GM23338 (cell line): ENCODE measurements at regions not wholly inside any gene's neighbourhood (a gene's known extent, or its start where the extent isn't known, plus 50 kb on each side); places are given as distances from the start of the nearest gene placed in this dataset.
"Not testable (repeated sequence)": the region's sequence is repeated elsewhere in the genome, so short reads cannot be mapped to it uniquely, and the experiment has no call there.

Source experiments
- ATAC-seq: fragments of 200-7000 bp; cut with Tn5 transposase; 3 replicates; pipeline ENCODE4 v1.9.1; 2020
- DNase-seq: peaks from one replicate; pipeline ENCODE4 v3.0.0-alpha.2; 2015; ENCODE audit warnings: low spot score
- H2AFZ ChIP-seq: fragments of 200-600 bp; sonication (generic); 2 replicates; pipeline ENCODE4 v1.8.0; 2016; ENCODE audit warnings: antibody characterized with exemption, mild to moderate bottlenecking, moderate library complexity
- H3F3A ChIP-seq: fragments of 200-600 bp; sonication (generic); replicated peaks from 2 replicates; pipeline ENCODE4 v1.8.0; 2017; ENCODE audit warnings: antibody characterized with exemption, mixed run types, low read depth
- H3K27ac ChIP-seq: fragments of 200-600 bp; sonication (generic); 2 replicates; pipeline ENCODE4 v1.6.1; 2016; ENCODE audit warnings: low read depth
- H3K27me3 ChIP-seq: fragments of 200-600 bp; sonication (generic); 2 replicates; pipeline ENCODE4 v1.8.0; 2016; ENCODE audit warnings: mild to moderate bottlenecking, mixed run types, moderate library complexity; ENCODE audit not compliant: insufficient read depth
- H3K36me3 ChIP-seq: fragments of 200-600 bp; sonication (generic); 2 replicates; pipeline ENCODE4 v1.8.0; 2016; ENCODE audit warnings: mild to moderate bottlenecking; ENCODE audit not compliant: insufficient read depth
- H3K4me1 ChIP-seq: fragments of 200-600 bp; sonication (generic); 2 replicates; pipeline ENCODE4 v1.8.0; 2016; ENCODE audit warnings: mild to moderate bottlenecking, moderate library complexity; ENCODE audit not compliant: insufficient read depth
- H3K4me2 ChIP-seq: fragments of 200-600 bp; sonication (generic); 2 replicates; pipeline ENCODE4 v1.7.1; 2017; ENCODE audit warnings: mixed run types
- H3K4me3 ChIP-seq: fragments of 200-600 bp; sonication (generic); 2 replicates; pipeline ENCODE4 v1.6.1; 2016; ENCODE audit warnings: mixed run types
- H3K79me2 ChIP-seq: fragments of 200-600 bp; sonication (generic); replicated peaks from 2 replicates; pipeline ENCODE4 v1.8.0; 2017; ENCODE audit warnings: mild to moderate bottlenecking; ENCODE audit not compliant: insufficient read depth
- H3K9me2 ChIP-seq: fragments of 200-600 bp; sonication (generic); 2 replicates; pipeline ENCODE4 v1.8.0; 2017; ENCODE audit not compliant: insufficient read depth
- H4K20me1 ChIP-seq: fragments of 200-600 bp; sonication (generic); replicated peaks from 2 replicates; pipeline ENCODE4 v1.8.0; 2017; ENCODE audit warnings: mild to moderate bottlenecking; ENCODE audit not compliant: insufficient read depth
- H3K27ac Mint-ChIP-seq: 2 replicates; pipeline ENCODE4 v1.8.0; 2020; ENCODE audit warnings: inconsistent platforms, mild to moderate bottlenecking, moderate library complexity, mixed read lengths
- H3K27me3 Mint-ChIP-seq: 3 replicates; pipeline ENCODE4 v1.8.0; 2022; ENCODE audit warnings: low read depth, mild to moderate bottlenecking, moderate library complexity, mixed read lengths, inconsistent platforms; ENCODE audit not compliant: insufficient read depth, poor library complexity
- H3K36me3 Mint-ChIP-seq: 3 replicates; pipeline ENCODE4 v1.8.0; 2021; ENCODE audit warnings: low read depth, mild to moderate bottlenecking, inconsistent platforms, moderate library complexity, mixed read lengths
- H3K4me1 Mint-ChIP-seq: 3 replicates; pipeline ENCODE4 v1.8.0; 2020; ENCODE audit warnings: mild to moderate bottlenecking, inconsistent platforms, mixed read lengths
- H3K4me3 Mint-ChIP-seq: 3 replicates; pipeline ENCODE4 v1.8.0; 2021; ENCODE audit warnings: moderate library complexity, mild to moderate bottlenecking, inconsistent platforms, mixed read lengths
- H3K9me3 Mint-ChIP-seq: 3 replicates; pipeline ENCODE4 v1.8.0; 2020; ENCODE audit warnings: moderate library complexity, mild to moderate bottlenecking, inconsistent platforms, mixed read lengths
- CREB1 ChIP-seq: fragments of 250-450 bp; sonication (Bioruptor Pico); IDR thresholded peaks from 2 replicates; pipeline ENCODE4 v1.5.0; 2020; ENCODE audit warnings: low read depth, mild to moderate bottlenecking, moderate library complexity
- CTCF ChIP-seq, 2 experiments: fragments of 200-600 bp in 1 of 2; sonication (generic) in 1 of 2; conservative IDR thresholded peaks; 2 replicates each; pipeline versions ENCODE4 v1.5.1 to v1.6.1; 2016 to 2017; ENCODE audit warnings: antibody characterized with exemption in 2 of 2, low read depth in 2 of 2, mild to moderate bottlenecking in 2 of 2, moderate library complexity in 1 of 2
- ETS1 ChIP-seq: IDR thresholded peaks from 2 replicates; pipeline ENCODE4 v1.6.1; 2016; ENCODE audit warnings: antibody characterized with exemption
- EZH2 ChIP-seq: fragments of 200-600 bp; sonication (generic); IDR thresholded peaks from one replicate; pipeline ENCODE4 v1.8.0; 2017; ENCODE audit warnings: antibody characterized with exemption, mild to moderate bottlenecking, low read depth; ENCODE audit not compliant: unreplicated experiment
- EZH2phosphoT487 ChIP-seq: fragments of 200-600 bp; sonication (generic); IDR thresholded peaks from one replicate; pipeline ENCODE4 v1.8.1; 2018; ENCODE audit warnings: antibody characterized with exemption; ENCODE audit not compliant: unreplicated experiment
- JUNB ChIP-seq: IDR thresholded peaks from one replicate; pipeline ENCODE4 v1.6.1; 2016; ENCODE audit warnings: antibody characterized with exemption; ENCODE audit not compliant: unreplicated experiment
- NANOG ChIP-seq: IDR thresholded peaks from 2 replicates; pipeline ENCODE4 v1.6.1; 2016; ENCODE audit warnings: antibody characterized with exemption, borderline replicate concordance
- REST ChIP-seq: IDR thresholded peaks from one replicate; pipeline ENCODE4 v1.6.1; 2018; ENCODE audit warnings: antibody characterized with exemption; ENCODE audit not compliant: unreplicated experiment
- STAT1 ChIP-seq: IDR thresholded peaks from one replicate; pipeline ENCODE4 v1.6.1; 2016; ENCODE audit warnings: antibody characterized with exemption; ENCODE audit not compliant: unreplicated experiment
- ZNF114 ChIP-seq: fragments of 250-450 bp; sonication (Bioruptor Pico); IDR thresholded peaks from 2 replicates; pipeline ENCODE4 v1.5.0; 2020; ENCODE audit warnings: mild to moderate bottlenecking, moderate library complexity
- ZNF331 ChIP-seq: fragments of 250-450 bp; sonication (Bioruptor Pico); IDR thresholded peaks from 2 replicates; pipeline ENCODE4 v1.5.0; 2020; ENCODE audit warnings: low read depth, mild to moderate bottlenecking, moderate library complexity

- H3K27me3 ChIP-seq, result peaks cover 72% of the 10 kb centered on the region
- H3K27ac ChIP-seq, H4K20me1 ChIP-seq, H3F3A ChIP-seq, H3K27ac Mint-ChIP-seq, H3K36me3 Mint-ChIP-seq, H3K9me2 ChIP-seq, H3K79me2 ChIP-seq, H3K4me3 Mint-ChIP-seq, H3K9me3 Mint-ChIP-seq, DNase-seq, H3K4me1 ChIP-seq, H3K4me3 ChIP-seq, H3K4me2 ChIP-seq, H2AFZ ChIP-seq, H3K36me3 ChIP-seq, ATAC-seq: not testable (repeated sequence)
- Mint-ChIP-seq H3K27me3 (peaks cover 32% of the 10 kb centered on the region), H3K4me1 (peaks cover 10% of the 10 kb centered on the region)
Measured at GRCh38 chr5:77858678-77859077, 82.5 kb upstream of the TBCA start.

GRCh38 chr5:77855369-77855768, 79.2 kb upstream of the TBCA start:
- Histone ChIP-seq H3K79me2 (no peaks in the 10 kb centered on the region), H2AFZ (no peak overlapping the region), H3K4me3 (no peak overlapping the region), H3K9me2 (no peaks in the 10 kb centered on the region), H3K4me2 (no peak overlapping the region), H3K27ac (no peak overlapping the region), H3K27me3 (peaks cover 90% of the 10 kb centered on the region), H3K36me3 (no peaks in the 10 kb centered on the region), H4K20me1 (peaks cover 14% of the 10 kb centered on the region; the same call in 1 of the 2 replicates), H3F3A (0 out of 2 replicates have a peak, but pooled peaks cover 3% of the 10 kb centered on the region), H3K4me1 (peaks cover 4% of the 10 kb centered on the region)
- ATAC-seq (no peak), DNase-seq (no peak)
- H3K4me3 Mint-ChIP-seq, result no peak overlapping the region
- peaks cover 60% of the 10 kb centered on the region for H3K27me3 Mint-ChIP-seq
- peaks cover 24% of the 10 kb centered on the region for H3K4me1 Mint-ChIP-seq
- no peaks in the 10 kb centered on the region for H3K36me3 Mint-ChIP-seq
- no peak overlapping the region for H3K27ac Mint-ChIP-seq
- peaks cover 4% of the 10 kb centered on the region; the same call in 1 of the 3 replicates for H3K9me3 Mint-ChIP-seq
- no peak for TF ChIP-seq ZNF331 (CRISPR knock-in tag)
- no peak for TF ChIP-seq CREB1 (CRISPR knock-in tag)
- TF ChIP-seq ETS1, result no peak
- TF ChIP-seq NANOG, result no peak
- no peak for TF ChIP-seq EZH2phosphoT487
- TF ChIP-seq JUNB, result no peak
- TF ChIP-seq ZNF114, result no peak
- no peak for TF ChIP-seq EZH2
- no peak for TF ChIP-seq REST
- TF ChIP-seq CTCF (conservative IDR thresholded peaks at IDR 0.05; ENCODE audit: low read depth in 2 of 2), result no peak
- TF ChIP-seq STAT1, result no peak
